ENCODE measurements at regions not wholly inside any gene's neighbourhood (a gene's known extent, or its start where the extent isn't known, plus 50 kb on each side); places are given as distances from the start of the nearest gene placed in this dataset.
A peak's percentile ranks its signal among the peaks of the same experiment; 100 is the strongest.

DNA sequence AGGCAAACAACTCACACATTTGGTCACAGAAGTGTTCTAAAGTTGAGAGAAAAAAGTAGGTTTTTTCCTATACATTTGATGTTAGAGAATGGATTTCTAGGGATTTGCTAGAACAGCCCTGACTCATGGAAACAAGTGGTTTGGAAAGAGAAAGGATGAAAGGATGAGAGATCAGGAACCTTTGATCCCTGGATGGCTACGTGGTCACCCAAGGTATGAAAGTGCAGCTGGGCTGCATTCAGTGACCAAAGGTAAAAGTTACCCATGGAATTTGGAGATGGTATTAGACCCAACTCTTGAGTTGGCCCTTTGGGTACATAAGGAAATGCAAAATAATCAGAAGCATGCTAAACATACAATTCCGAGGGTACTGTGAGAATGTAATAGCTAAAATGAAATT, 61.3 kb upstream of the SPIN1 start:
- no peak for DNase-seq
- Histone ChIP-seq H3K9ac (ENCODE audit: low read depth, low read length) (no peak overlapping the region), H3K4me2 (ENCODE audit: insufficient read depth, low read length) (no peak overlapping the region), H3K36me3 (ENCODE audit: insufficient read depth, low read length) (no peaks in the 10 kb centered on the region), H2AFZ (ENCODE audit: low read depth, low read length) (no peak overlapping the region), H3K27ac (ENCODE audit: low read length) (peak overlapping the region; percentile 32; the same call in 1 of the 2 replicates), H3K4me1 (ENCODE audit: insufficient read depth, low read length) (peaks cover 51% of the 10 kb centered on the region), H4K20me1 (ENCODE audit: insufficient read depth, low read length) (no peaks in the 10 kb centered on the region), H3K79me2 (ENCODE audit: insufficient read depth, low read length) (no peaks in the 10 kb centered on the region), H3K9me3 (ENCODE audit: insufficient read depth, low read length, severe bottlenecking) (no peaks in the 10 kb centered on the region), H3K4me3 (ENCODE audit: low read depth in 1 of 2, low read length in 2 of 2) (no peak overlapping the region), H3K27me3 (ENCODE audit: insufficient read depth, low read length, poor library complexity) (no peaks in the 10 kb centered on the region)
- no peak for ATAC-seq (ENCODE audit: insufficient read depth, low read depth)
- TF ChIP-seq CTCF (IDR thresholded peaks at IDR 0.05; ENCODE audit: borderline replicate concordance, extremely low read depth, low read length, poor library complexity, severe bottlenecking) (no peak), EZH2 (IDR thresholded peaks at IDR 0.05; ENCODE audit: borderline replicate concordance, low read depth, low read length, severe bottlenecking) (no peak)

GRCh38 chr9:88326015-88326414, 62.2 kb upstream of the SPIN1 start:
- H3K4me1 ChIP-seq (ENCODE audit: insufficient read depth, low read length), result peaks cover 57% of the 10 kb centered on the region
- H3K9me3 ChIP-seq (ENCODE audit: insufficient read depth, low read length, severe bottlenecking), result no peaks in the 10 kb centered on the region
- H3K36me3 ChIP-seq (ENCODE audit: insufficient read depth, low read length), result no peaks in the 10 kb centered on the region
- H3K27ac ChIP-seq (ENCODE audit: low read length), result no peak overlapping the region
- no peak overlapping the region for H3K4me2 ChIP-seq (ENCODE audit: insufficient read depth, low read length)
- H3K9ac ChIP-seq (ENCODE audit: low read depth, low read length), result no peak overlapping the region
- DNase-seq, result no peak
- H3K27me3 ChIP-seq (ENCODE audit: insufficient read depth, low read length, poor library complexity), result no peaks in the 10 kb centered on the region
- H2AFZ ChIP-seq (ENCODE audit: low read depth, low read length), result no peak overlapping the region
- no peak overlapping the region for H3K4me3 ChIP-seq (ENCODE audit: low read depth in 1 of 2, low read length in 2 of 2)
- TF ChIP-seq EZH2 (IDR thresholded peaks at IDR 0.05; ENCODE audit: borderline replicate concordance, low read depth, low read length, severe bottlenecking), result no peak
- no peak for TF ChIP-seq CTCF (IDR thresholded peaks at IDR 0.05; ENCODE audit: borderline replicate concordance, extremely low read depth, low read length, poor library complexity, severe bottlenecking)
- no peak for ATAC-seq (ENCODE audit: insufficient read depth, low read depth)
- H4K20me1 ChIP-seq (ENCODE audit: insufficient read depth, low read length), result no peaks in the 10 kb centered on the region
- no peaks in the 10 kb centered on the region for H3K79me2 ChIP-seq (ENCODE audit: insufficient read depth, low read length)

DNA sequence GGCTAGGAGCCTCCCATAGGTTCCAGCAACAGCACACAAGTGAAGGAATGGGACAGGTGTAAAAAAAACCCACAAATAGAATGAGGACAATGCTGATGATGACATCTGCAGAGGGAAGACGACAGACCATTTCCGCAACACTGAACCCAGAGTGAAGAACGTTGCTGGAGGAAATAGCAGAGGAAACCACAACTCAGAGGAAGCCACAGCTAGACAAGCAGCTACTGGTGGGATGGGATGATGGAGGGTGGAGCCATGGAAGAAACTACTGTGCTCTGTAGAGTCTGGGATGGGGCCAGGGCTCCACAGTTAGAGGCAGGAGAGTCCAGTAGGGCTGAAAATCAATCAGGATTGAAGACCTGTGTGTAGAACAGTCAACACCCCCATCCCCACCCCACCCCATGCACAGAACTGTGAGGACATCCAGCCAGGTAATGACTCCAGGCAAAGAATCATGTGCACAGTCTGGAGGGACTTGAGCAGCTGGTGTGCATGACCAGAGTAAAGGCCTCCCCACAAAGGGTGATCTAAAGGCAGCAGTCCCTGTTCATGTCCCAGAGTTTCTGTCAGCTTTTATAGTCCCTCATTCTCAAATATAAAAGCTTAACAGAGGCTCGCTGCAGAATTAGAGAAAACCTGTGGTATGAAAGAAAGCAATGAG, 65.2 kb upstream of the SPIN1 start:
- Histone ChIP-seq H3K9ac (ENCODE audit: low read depth, low read length) (peak overlapping the region; percentile 53), H3K27ac (ENCODE audit: low read length) (peak overlapping the region; percentile 96), H3K4me2 (ENCODE audit: insufficient read depth, low read length) (peak overlapping the region; percentile 30), H4K20me1 (ENCODE audit: insufficient read depth, low read length) (no peaks in the 10 kb centered on the region), H3K36me3 (ENCODE audit: insufficient read depth, low read length) (no peaks in the 10 kb centered on the region), H3K27me3 (ENCODE audit: insufficient read depth, low read length, poor library complexity) (no peaks in the 10 kb centered on the region), H3K9me3 (ENCODE audit: insufficient read depth, low read length, severe bottlenecking) (no peaks in the 10 kb centered on the region), H3K4me1 (ENCODE audit: insufficient read depth, low read length) (peaks cover 51% of the 10 kb centered on the region), H3K79me2 (ENCODE audit: insufficient read depth, low read length) (no peaks in the 10 kb centered on the region), H3K4me3 (ENCODE audit: low read depth in 1 of 2, low read length in 2 of 2) (no peak overlapping the region), H2AFZ (ENCODE audit: low read depth, low read length) (peak overlapping the region; percentile 61)
- DNase-seq (peak; percentile 90), ATAC-seq (ENCODE audit: insufficient read depth, low read depth) (peak; percentile 98)
- TF ChIP-seq EZH2 (IDR thresholded peaks at IDR 0.05; ENCODE audit: borderline replicate concordance, low read depth, low read length, severe bottlenecking), result no peak
- TF ChIP-seq CTCF (IDR thresholded peaks at IDR 0.05; ENCODE audit: borderline replicate concordance, extremely low read depth, low read length, poor library complexity, severe bottlenecking), result no peak

All from DND-41 (cell line).